HepG2 (cell line): ENCODE measurements at regions not wholly inside any gene's neighbourhood (a gene's known extent, or its start where the extent isn't known, plus 50 kb on each side); places are given as distances from the start of the nearest gene placed in this dataset.

Experiments used
- ATAC-seq: fragments of 200-7000 bp; cut with Tn5 transposase; 3 replicates; pipeline ENCODE4 v1.9.1; 2020; ENCODE audit warnings: mild to moderate bottlenecking, moderate library complexity
- BruUV-seq: library from RNA; stranded (reverse); fragments of 400-500 nt; replicated peaks from 2 replicates; lab custom pipeline; 2021; lab: Mats Ljungman, UMichigan
- CTCF ChIA-PET: fragments of 300-600 bp; formaldehyde crosslinking; extraction: SDS; loops from one replicate; lab custom pipeline; 2021; ENCODE audit warnings: low total read pairs, inconsistent platforms, low intra/inter-chr PET ratio; lab: Yijun Ruan, JAX
- POLR2A ChIA-PET: fragments of 350-600 bp; sonication (Branson Sonifier 250); formaldehyde crosslinking; loops from one replicate; lab custom pipeline; 2020; ENCODE audit warnings: antibody characterized with exemption, inconsistent platforms; lab: Yijun Ruan, JAX
- DNase-seq: peaks from one replicate; pipeline ENCODE4 v3.0.0-alpha.2; 2015; ENCODE audit warnings: low spot score
- FAIRE-seq: peaks from 3 replicates; lab custom pipeline; 2011; peaks lifted over from hg19 to GRCh38; lab: Jason Lieb, UNC
- H2AFZ ChIP-seq: one replicate; pipeline ENCODE4 v1.6.1; 2011; ENCODE audit warnings: low read length, inconsistent platforms
- H3K27ac ChIP-seq: fragments of 300-600 bp; 3 replicates; pipeline ENCODE4 v1.8.0; 2011; ENCODE audit warnings: mixed run types, mild to moderate bottlenecking, mixed read lengths, low read length, inconsistent platforms; ENCODE audit not compliant: insufficient read depth; ENCODE audit errors: extremely low read length
- H3K27me3 ChIP-seq, 2 experiments: fragments of 200-600 bp in 1 of 2; 2 replicates in 1 of 2; 3 replicates in 1 of 2; pipeline versions ENCODE4 v1.6.0 to v1.8.0; 2011; ENCODE audit warnings: low read length in 2 of 2, mild to moderate bottlenecking in 2 of 2, moderate library complexity in 2 of 2, inconsistent platforms in 1 of 2; ENCODE audit not compliant: insufficient read depth in 2 of 2, control insufficient read depth in 1 of 2
- H3K36me3 ChIP-seq, 2 experiments: fragments of 200-600 bp in 1 of 2; replicated peaks in 1 of 2; 2 replicates in 1 of 2; 3 replicates in 1 of 2; pipeline versions ENCODE4 v1.5.1 to v1.8.0; 2011; ENCODE audit warnings: low read length in 2 of 2, inconsistent platforms in 1 of 2; ENCODE audit not compliant: insufficient read depth in 2 of 2, control insufficient read depth in 1 of 2
- H3K4me1 ChIP-seq: 2 replicates; pipeline ENCODE4 v1.5.1; 2012; ENCODE audit warnings: low read length, inconsistent platforms; ENCODE audit not compliant: insufficient read depth
- H3K4me2 ChIP-seq: 2 replicates; pipeline ENCODE4 v1.6.0; 2011; ENCODE audit warnings: low read depth, low read length, inconsistent platforms
- H3K4me3 ChIP-seq, 3 experiments: fragments of 200-600 bp in 1 of 3; sonication (generic), shearing (Covaris generic) in 1 of 3; replicated peaks in 1 of 3; 2 replicates each; pipeline ENCODE4 v1.5.1; 2011 to 2016; ENCODE audit warnings: low read length in 3 of 3, inconsistent platforms in 2 of 3, low read depth in 2 of 3, mild to moderate bottlenecking in 2 of 3, control low read depth in 1 of 3, mixed read lengths in 1 of 3; ENCODE audit not compliant: insufficient read depth in 1 of 3
- H3K79me2 ChIP-seq: one replicate; pipeline ENCODE4 v1.6.1; 2011; ENCODE audit warnings: low read length, inconsistent platforms; ENCODE audit not compliant: insufficient read depth
- H3K9ac ChIP-seq: 2 replicates; pipeline ENCODE4 v1.6.0; 2011; ENCODE audit warnings: mild to moderate bottlenecking, low read depth, low read length, inconsistent platforms; ENCODE audit not compliant: insufficient read depth
- H3K9me3 ChIP-seq: 2 replicates; pipeline ENCODE4 v1.5.1; 2012; ENCODE audit warnings: mild to moderate bottlenecking, low read length
- H4K20me1 ChIP-seq: 2 replicates; pipeline ENCODE4 v1.6.0; 2011; ENCODE audit warnings: inconsistent platforms, mild to moderate bottlenecking, low read length, moderate library complexity; ENCODE audit not compliant: insufficient read depth
- CBX5 ChIP-seq: sonication (generic); formaldehyde crosslinking; IDR thresholded peaks from 2 replicates; pipeline ENCODE4 v1.4.0; 2020; ENCODE audit warnings: missing genetic modification reagents, borderline replicate concordance
- FLYWCH1 ChIP-seq: sonication (generic); formaldehyde crosslinking; IDR thresholded peaks from 2 replicates; pipeline ENCODE4 v1.8.1; 2023; ENCODE audit warnings: mild to moderate bottlenecking, missing genetic modification reagents
- GABPB1 ChIP-seq: IDR thresholded peaks from 2 replicates; pipeline ENCODE4 v1.6.1; 2016; ENCODE audit warnings: mild to moderate bottlenecking, missing genetic modification reagents, moderate library complexity, missing compliant biosample characterization
- HDAC2 ChIP-seq: sonication (generic); formaldehyde crosslinking; IDR thresholded peaks from 2 replicates; pipeline ENCODE4 v1.4.0; 2020; ENCODE audit warnings: missing genetic modification reagents
- SKI ChIP-seq: fragments of 450-650 bp; IDR thresholded peaks from one replicate; pipeline ENCODE4 v1.6.1; 2018; ENCODE audit warnings: mild to moderate bottlenecking; ENCODE audit not compliant: partially characterized antibody
- SP5 ChIP-seq: IDR thresholded peaks from 2 replicates; pipeline ENCODE4 v1.6.1; 2016; ENCODE audit warnings: low read depth, borderline replicate concordance
- TEAD3 ChIP-seq: optimal IDR thresholded peaks from 2 replicates; pipeline ENCODE3; 2016; ENCODE audit warnings: borderline replicate concordance
- THAP11 ChIP-seq: IDR thresholded peaks from 2 replicates; pipeline ENCODE4 v1.6.1; 2016; ENCODE audit warnings: missing biosample characterization, missing genetic modification reagents
- ZFP90 ChIP-seq: sonication (generic); formaldehyde crosslinking; IDR thresholded peaks from 2 replicates; pipeline ENCODE4 v1.8.0; 2022; ENCODE audit warnings: missing genetic modification reagents, mild to moderate bottlenecking, inconsistent platforms, borderline replicate concordance
- ZGPAT ChIP-seq: IDR thresholded peaks from 2 replicates; pipeline ENCODE4 v1.6.1; 2016; ENCODE audit warnings: mild to moderate bottlenecking
- ZNF644 ChIP-seq: IDR thresholded peaks from 2 replicates; pipeline ENCODE4 v1.6.1; 2016; ENCODE audit warnings: low read depth
- ZNF768 ChIP-seq: sonication (generic); formaldehyde crosslinking; IDR thresholded peaks from 2 replicates; pipeline ENCODE4 v1.4.0; 2020; ENCODE audit warnings: missing genetic modification reagents
- ZNF788 ChIP-seq: sonication (generic); formaldehyde crosslinking; IDR thresholded peaks from 2 replicates; pipeline ENCODE4 v1.5.0; 2020; ENCODE audit warnings: mild to moderate bottlenecking, missing genetic modification reagents, borderline replicate concordance
- ZSCAN9 ChIP-seq: IDR thresholded peaks from 2 replicates; pipeline ENCODE4 v1.6.1; 2016; ENCODE audit warnings: borderline replicate concordance
- WGBS: methylation state at CpG from one replicate; pipeline ENCODE4 v1.1.6; 2017; ENCODE audit warnings: low lambda C conversion rate; 5-methylcytosine and 5-hydroxymethylcytosine counted together
- in situ Hi-C: cut with HindIII; loops from 2 replicates; pipeline ENCODE4 v1.10.0; 2017; ENCODE audit warnings: low pct_unique_long_range_greater_than_20kb; ENCODE audit not compliant: extremely low pct_ligation_motif_present
- intact Hi-C: fragments of 100-400 bp; cut with micrococcal nuclease; formaldehyde crosslinking; loops from one replicate; pipeline ENCODE4 v1.10.0; 2022; ENCODE audit not compliant: unreplicated experiment
- TF ChIP-seq, protein P1 (sequence below): conservative IDR thresholded peaks from 2 replicates; pipeline ENCODE4 v1.6.1; 2018; ENCODE audit warnings: missing genetic modification reagents
- TF ChIP-seq, protein P2 (sequence below): sonication (generic); formaldehyde crosslinking; IDR thresholded peaks from 2 replicates; pipeline ENCODE4 v1.4.0; 2020; ENCODE audit warnings: missing genetic modification reagents
- TF ChIP-seq, protein P3 (sequence below): sonication (generic); formaldehyde crosslinking; IDR thresholded peaks from 2 replicates; pipeline ENCODE4 v1.4.0; 2020; ENCODE audit warnings: mild to moderate bottlenecking, missing genetic modification reagents
- TF ChIP-seq, protein P4 (sequence below): sonication (generic); formaldehyde crosslinking; IDR thresholded peaks from 2 replicates; pipeline ENCODE4 v1.4.0; 2020; ENCODE audit warnings: missing genetic modification reagents, borderline replicate concordance

- Histone ChIP-seq H3K9ac (no peak overlapping the region), H3K27me3 (no peaks in the 10 kb centered on the region), H3K9me3 (no peaks in the 10 kb centered on the region), H3K4me1 (peaks cover 82% of the 10 kb centered on the region), H3K4me2 (peak overlapping the region; percentile 26), H2AFZ (no peak overlapping the region), H3K79me2 (peaks cover 80% of the 10 kb centered on the region), H4K20me1 (peaks cover 16% of the 10 kb centered on the region), H3K27ac (no peak overlapping the region), H3K36me3 (no peaks in the 10 kb centered on the region), H3K4me3 (no peak overlapping the region)
- ChIA-PET POLR2A (interaction anchor here (0.6 to 0.9 kb wide), 3 partner anchors 15 to 396 kb away, joined by 3 to 6 read pairs (median 4); partner anchors contain the start of gene SOX9), CTCF (no interaction called here)
- no TSS peak for BruUV-seq
- intact Hi-C loops (no loop called here), in situ Hi-C loops (loop anchor here (5.0 kb wide), 1 partner anchor 395 kb away; the partner anchor contains the start of gene SOX9)
- DNase-seq (peak; percentile 72), FAIRE-seq (no peak), ATAC-seq (peak; percentile 7; the same call in 1 of the 3 replicates)
- WGBS: 61% methylated on average over 15 of the region's 15 CpGs
- TF ChIP-seq ZSCAN9 (CRISPR knock-in tag) (0 out of 2 replicates have a peak, but pooled peaks have one; percentile 26), FLYWCH1 (CRISPR knock-in tag) (no peak), ZFP90 (no peak), TEAD3 (CRISPR knock-in tag) (peak; percentile 58), CBX5 (peak; percentile 56; the same call in 1 of the 2 replicates), THAP11 (CRISPR knock-in tag) (peak; percentile 32; the same call in 1 of the 2 replicates), SKI (peak; percentile 37), ZNF788 (peak; percentile 25; the same call in 1 of the 2 replicates), ZGPAT (CRISPR knock-in tag) (peak; percentile 52; the same call in 1 of the 2 replicates), GABPB1 (CRISPR knock-in tag) (peak; percentile 26; the same call in 1 of the 2 replicates), HDAC2 (CRISPR knock-in tag) (peak; percentile 71), ZNF644 (CRISPR knock-in tag) (peak; percentile 76), SP5 (CRISPR knock-in tag) (0 out of 2 replicates have a peak, but pooled peaks have one; percentile 30), ZNF768 (CRISPR knock-in tag) (peak; percentile 41; the same call in 1 of the 2 replicates)
- TF ChIP-seq, protein P1, sequence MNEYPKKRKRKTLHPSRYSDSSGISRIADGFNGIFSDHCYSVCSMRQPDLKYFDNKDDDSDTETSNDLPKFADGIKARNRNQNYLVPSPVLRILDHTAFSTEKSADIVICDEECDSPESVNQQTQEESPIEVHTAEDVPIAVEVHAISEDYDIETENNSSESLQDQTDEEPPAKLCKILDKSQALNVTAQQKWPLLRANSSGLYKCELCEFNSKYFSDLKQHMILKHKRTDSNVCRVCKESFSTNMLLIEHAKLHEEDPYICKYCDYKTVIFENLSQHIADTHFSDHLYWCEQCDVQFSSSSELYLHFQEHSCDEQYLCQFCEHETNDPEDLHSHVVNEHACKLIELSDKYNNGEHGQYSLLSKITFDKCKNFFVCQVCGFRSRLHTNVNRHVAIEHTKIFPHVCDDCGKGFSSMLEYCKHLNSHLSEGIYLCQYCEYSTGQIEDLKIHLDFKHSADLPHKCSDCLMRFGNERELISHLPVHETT (CRISPR knock-in tag): no peak
- TF ChIP-seq, protein P2, sequence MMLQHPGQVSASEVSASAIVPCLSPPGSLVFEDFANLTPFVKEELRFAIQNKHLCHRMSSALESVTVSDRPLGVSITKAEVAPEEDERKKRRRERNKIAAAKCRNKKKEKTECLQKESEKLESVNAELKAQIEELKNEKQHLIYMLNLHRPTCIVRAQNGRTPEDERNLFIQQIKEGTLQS (CRISPR knock-in tag): peak; percentile 43; the same call in 1 of the 2 replicates
- TF ChIP-seq, protein P3, sequence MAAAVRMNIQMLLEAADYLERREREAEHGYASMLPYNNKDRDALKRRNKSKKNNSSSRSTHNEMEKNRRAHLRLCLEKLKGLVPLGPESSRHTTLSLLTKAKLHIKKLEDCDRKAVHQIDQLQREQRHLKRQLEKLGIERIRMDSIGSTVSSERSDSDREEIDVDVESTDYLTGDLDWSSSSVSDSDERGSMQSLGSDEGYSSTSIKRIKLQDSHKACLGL (CRISPR knock-in tag): no peak
- TF ChIP-seq, protein P4, sequence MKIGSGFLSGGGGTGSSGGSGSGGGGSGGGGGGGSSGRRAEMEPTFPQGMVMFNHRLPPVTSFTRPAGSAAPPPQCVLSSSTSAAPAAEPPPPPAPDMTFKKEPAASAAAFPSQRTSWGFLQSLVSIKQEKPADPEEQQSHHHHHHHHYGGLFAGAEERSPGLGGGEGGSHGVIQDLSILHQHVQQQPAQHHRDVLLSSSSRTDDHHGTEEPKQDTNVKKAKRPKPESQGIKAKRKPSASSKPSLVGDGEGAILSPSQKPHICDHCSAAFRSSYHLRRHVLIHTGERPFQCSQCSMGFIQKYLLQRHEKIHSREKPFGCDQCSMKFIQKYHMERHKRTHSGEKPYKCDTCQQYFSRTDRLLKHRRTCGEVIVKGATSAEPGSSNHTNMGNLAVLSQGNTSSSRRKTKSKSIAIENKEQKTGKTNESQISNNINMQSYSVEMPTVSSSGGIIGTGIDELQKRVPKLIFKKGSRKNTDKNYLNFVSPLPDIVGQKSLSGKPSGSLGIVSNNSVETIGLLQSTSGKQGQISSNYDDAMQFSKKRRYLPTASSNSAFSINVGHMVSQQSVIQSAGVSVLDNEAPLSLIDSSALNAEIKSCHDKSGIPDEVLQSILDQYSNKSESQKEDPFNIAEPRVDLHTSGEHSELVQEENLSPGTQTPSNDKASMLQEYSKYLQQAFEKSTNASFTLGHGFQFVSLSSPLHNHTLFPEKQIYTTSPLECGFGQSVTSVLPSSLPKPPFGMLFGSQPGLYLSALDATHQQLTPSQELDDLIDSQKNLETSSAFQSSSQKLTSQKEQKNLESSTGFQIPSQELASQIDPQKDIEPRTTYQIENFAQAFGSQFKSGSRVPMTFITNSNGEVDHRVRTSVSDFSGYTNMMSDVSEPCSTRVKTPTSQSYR: 0 out of 2 replicates have a peak, but pooled peaks have one; percentile 20
Observed at GRCh38 chr17:72516772-72517399, 396.1 kb downstream of the SOX9 start.
